Esophagus squamous epithelium (tissue), 4 donors: ENCODE measurements at regions not wholly inside any gene's neighbourhood (a gene's known extent, or its start where the extent isn't known, plus 50 kb on each side); places are given as distances from the start of the nearest gene placed in this dataset.

Experiments
- CTCF ChIP-seq, 6 experiments: fragments of 450-650 bp in 4 of 6; fragments of 200-600 bp in 2 of 6; sonication (generic) in 2 of 6; IDR thresholded peaks; one replicate each; pipeline ENCODE4 v1.5.1; 2016 to 2019; ENCODE audit warnings: antibody characterized with exemption in 6 of 6, mild to moderate bottlenecking in 4 of 6, moderate library complexity in 4 of 6
- POLR2A ChIP-seq, 4 donors: fragments of 450-650 bp; IDR thresholded peaks; one replicate each; pipeline ENCODE4 v1.6.1; 2017; ENCODE audit warnings: antibody characterized with exemption in 4 of 4, mild to moderate bottlenecking in 4 of 4, moderate library complexity in 3 of 4

GRCh38 chr10:20978617-20979016 is 81.5 kb upstream of the NEBL start:
- TF ChIP-seq CTCF (IDR thresholded peaks at IDR 0.05) (no peak), POLR2A (IDR thresholded peaks at IDR 0.05) (no peak)
